GM18511 (cell line): ENCODE measurements at regions not wholly inside any gene's neighbourhood (a gene's known extent, or its start where the extent isn't known, plus 50 kb on each side); places are given as distances from the start of the nearest gene placed in this dataset.

Source experiments
- ATAC-seq: cut with Tn5 transposase; IDR thresholded peaks from one replicate; pipeline ENCODE4 v1.9.1; 2021; ENCODE audit warnings: mild to moderate bottlenecking, moderate library complexity; ENCODE audit not compliant: unreplicated experiment

DNA sequence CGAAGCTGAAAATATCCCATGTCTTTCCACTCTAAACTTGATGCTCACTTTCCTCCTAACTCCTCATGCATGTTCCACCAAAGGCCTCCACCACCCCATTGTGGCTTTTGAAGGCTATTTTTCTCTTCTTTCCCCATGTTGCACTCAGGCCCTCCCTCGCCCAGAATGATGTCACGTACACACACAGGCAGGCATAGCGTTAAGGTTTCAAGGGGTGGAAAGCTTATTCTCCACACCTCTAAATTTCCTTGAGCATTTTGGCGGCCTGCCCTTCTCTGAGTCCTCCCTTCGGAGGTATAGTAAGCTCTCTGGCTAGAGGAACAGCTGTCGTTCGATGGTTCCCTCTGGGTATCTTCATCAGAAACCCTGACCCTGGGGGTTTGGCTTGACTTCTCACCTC lies 673.5 kb downstream of the ACTL7B start:
- ATAC-seq = no peak

- no peak for ATAC-seq
Observed at GRCh38 chr9:108181441-108181840, 674.3 kb downstream of the ACTL7B start.

DNA sequence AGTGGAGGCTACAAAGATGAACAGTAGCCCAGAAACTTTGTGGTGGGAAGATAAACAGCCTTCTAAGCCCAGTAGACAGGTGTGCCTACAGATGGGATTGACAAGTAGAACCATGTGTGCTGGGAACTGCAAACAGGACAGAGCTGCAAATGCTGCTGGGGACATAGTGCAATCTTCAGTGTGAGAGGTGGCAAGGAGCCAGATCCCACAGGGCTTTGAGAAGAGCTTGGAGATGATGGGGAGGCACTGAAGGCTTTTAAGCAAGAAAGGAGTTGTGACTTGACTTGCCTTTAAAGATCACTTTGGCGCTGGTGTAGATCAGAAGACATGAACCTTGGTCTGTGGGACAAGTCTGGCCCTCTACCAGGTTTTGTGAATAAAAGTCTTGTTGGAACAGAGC lies 675.2 kb downstream of the ACTL7B start:
- no peak for ATAC-seq

DNA sequence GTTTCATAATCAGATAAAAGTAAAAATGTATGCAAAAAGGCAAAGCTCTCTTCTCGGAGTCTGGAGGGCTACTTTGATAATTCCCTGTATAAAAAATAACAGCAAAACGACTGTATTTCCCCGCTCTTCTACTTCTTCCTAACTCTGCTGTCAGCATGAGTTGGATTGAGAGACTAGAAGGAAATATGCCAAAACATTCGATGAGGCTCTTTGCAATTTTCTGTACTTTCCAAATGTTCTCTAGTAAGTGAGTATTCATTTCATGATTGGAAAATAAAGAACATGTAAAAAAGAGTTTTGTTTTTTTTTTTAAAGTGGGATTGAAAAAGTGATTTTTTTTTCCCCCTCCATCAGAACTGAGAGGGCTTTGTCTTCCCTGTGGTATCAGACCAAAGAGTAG lies 677.5 kb downstream of the ACTL7B start:
- ATAC-seq = no peak

DNA sequence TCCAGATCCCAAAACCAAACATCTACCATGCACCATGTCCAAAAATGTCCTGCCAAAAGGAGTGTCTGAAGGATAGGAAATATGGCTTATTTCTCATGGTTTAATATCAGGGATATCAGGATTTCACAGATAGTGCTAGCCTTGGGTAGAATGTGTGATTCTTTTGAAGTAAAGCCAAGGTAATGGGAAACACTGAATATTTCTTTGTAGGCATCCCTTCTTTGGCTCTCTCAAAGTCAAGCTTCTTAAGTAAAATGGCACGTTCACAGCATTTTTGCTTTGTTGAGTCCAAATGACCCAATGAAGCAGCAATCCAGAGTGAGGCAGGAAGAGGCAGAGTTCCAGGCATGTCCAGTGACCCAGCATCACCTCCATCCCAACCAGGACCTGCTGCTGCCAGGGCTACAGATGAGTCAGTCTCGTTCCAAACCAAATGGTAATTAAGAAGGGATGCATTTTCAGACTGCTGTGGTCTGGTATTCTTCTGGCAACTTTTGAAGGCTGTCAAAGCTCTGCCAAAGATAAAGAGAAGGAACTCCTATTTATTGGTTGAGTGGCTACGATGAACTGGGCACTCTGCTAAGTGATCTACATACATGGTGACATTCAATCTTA lies 678.8 kb upstream of the KLF4 start:
- no peak for ATAC-seq

DNA sequence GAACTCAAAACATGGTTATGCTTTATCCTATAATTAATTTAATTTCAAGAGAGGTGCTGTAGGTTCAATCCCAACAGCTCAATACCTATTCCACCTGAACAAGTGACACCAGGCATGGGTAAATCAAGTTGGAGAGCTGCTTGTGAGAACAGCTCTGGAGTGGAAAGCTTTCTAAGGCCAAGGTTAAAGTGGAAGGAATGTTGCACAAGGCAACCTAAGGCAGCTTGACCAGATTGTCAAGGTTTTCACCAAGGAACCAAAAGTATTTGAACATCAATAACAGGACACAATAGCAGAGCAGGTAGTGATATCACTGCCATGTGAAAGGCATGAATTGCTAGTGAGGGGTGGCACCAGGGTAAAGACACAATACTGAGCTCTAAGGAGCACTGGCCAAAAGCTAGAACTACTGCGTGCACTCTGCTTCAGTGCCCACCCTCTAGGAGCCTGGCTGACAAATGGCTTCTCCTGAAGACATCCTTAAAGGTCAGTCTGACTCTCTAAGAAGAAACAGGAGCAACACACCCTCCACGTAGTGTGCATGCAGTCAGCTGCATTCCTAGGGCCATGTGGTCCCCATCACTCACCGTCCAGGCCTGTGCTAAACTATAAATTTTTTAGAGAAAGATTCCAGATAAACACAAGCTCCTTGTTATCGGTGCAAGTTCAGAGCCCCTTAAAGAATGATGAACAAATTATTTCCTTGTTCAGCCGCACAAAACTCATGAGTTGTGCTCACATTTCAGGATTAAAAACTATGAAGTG lies 677.7 kb upstream of the KLF4 start:
- ATAC-seq = no peak

DNA sequence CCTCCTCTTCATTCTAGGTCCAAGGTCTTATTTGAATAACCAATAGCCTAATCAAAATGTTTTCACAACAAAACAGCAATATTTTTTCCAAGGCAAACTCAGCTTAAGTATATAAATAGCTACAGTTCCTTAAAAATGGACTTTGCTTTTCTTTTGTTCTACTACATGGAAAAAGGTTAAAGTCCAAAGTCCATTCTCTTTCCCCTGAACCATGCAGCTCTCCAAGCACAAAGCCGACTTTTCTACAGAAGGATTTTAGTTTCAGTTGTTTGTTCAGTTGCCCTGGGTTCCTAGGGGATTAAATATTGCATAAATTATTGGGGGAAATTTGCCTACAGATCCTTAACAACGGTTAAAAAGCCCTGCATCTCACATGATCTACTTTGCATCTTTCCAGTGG lies 677.0 kb upstream of the KLF4 start:
- no peak for ATAC-seq

- no peak for ATAC-seq
Observed at GRCh38 chr9:108163321-108164005, 673.9 kb upstream of the KLF4 start.

GRCh38 chr9:108162664-108163063 lies 673.1 kb upstream of the KLF4 start:
- ATAC-seq = no peak

DNA sequence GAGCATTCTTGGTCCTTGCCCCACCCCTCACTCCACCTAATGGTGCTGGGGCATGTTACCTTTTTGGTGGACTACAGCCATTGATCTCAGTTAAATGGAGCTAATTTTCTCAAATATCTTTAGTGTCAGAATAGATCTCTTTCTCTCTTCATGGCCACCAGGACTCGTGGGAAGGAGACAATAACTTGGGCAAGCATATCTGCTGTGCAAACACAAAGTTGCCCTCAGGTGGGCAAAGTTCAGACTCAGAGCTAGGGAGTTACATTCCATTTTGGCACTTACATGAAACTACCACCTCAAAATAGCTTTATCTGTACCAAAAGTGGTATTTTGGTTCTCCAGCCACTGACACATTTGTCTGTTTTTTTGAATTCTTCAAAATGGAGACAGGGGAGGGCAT lies 671.9 kb upstream of the KLF4 start:
- ATAC-seq = no peak

GRCh38 chr9:108160706-108161355 lies 671.3 kb upstream of the KLF4 start:
- ATAC-seq = no peak

- no peak for ATAC-seq
Observed at GRCh38 chr9:108160039-108160438, 670.5 kb upstream of the KLF4 start.

GRCh38 chr9:108158236-108158995 lies 668.8 kb upstream of the KLF4 start:
- no peak for ATAC-seq

GRCh38 chr9:108156270-108156998 lies 666.9 kb upstream of the KLF4 start:
- no peak for ATAC-seq

GRCh38 chr9:108153416-108153815 lies 663.8 kb upstream of the KLF4 start:
- ATAC-seq = no peak

- no peak for ATAC-seq
Observed at GRCh38 chr9:108150736-108151586, 661.4 kb upstream of the KLF4 start.

DNA sequence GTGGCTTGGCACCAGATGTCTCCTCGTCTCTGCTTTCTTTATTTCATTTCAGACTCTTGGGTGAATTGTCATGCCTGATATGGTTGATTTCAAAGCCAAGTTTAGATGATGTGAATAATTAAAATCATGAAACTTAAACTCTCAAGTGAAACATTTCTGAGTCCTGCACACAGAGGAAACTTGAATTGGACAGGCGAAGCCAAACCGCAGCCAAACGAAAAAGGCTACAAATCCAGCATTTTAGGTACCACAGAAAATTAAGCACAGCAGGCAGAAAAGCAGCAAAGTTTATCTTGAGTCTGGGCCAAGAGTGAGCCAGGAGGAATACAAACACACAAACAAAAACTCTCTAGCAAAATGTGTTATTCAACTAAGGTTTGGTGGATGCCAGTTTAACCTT lies 659.8 kb upstream of the KLF4 start:
- no peak for ATAC-seq

- no peak for ATAC-seq
Observed at GRCh38 chr9:108142504-108143201, 653.1 kb upstream of the KLF4 start.

DNA sequence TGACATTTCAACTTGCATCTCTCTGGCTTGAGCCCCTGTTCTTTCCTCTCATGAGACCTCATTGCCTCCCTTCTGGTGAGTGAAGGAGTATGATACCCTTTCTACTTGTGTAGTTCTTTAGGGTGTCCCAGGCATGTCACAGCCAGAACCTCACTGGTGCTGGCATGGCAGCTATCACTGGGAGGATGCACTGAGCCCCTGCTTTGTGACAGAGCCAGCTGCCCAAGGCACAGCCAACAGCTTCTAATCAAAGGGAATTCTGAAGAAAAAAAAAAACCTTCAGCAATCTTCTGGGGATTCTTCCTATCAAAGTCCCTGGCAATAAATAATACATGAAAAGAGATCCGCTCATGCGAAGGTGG lies 652.6 kb upstream of the KLF4 start:
- ATAC-seq = no peak
